Hepatocyte (in vitro differentiated cells): ENCODE measurements at regions not wholly inside any gene's neighbourhood (a gene's known extent, or its start where the extent isn't known, plus 50 kb on each side); places are given as distances from the start of the nearest gene placed in this dataset.

Source experiments
- EZH2 ChIP-seq: fragments of 200-600 bp; sonication (generic); IDR thresholded peaks from 2 replicates; pipeline ENCODE4 v1.6.1; 2016; ENCODE audit warnings: antibody characterized with exemption, mild to moderate bottlenecking, borderline replicate concordance
- EZH2phosphoT487 ChIP-seq: fragments of 200-600 bp; sonication (generic); IDR thresholded peaks from one replicate; pipeline ENCODE4 v1.6.1; 2018; ENCODE audit warnings: antibody characterized with exemption, mild to moderate bottlenecking, low read depth, moderate library complexity; ENCODE audit not compliant: unreplicated experiment, severe bottlenecking
- TF ChIP-seq, protein P1 (sequence below): fragments of 200-600 bp; sonication (generic); IDR thresholded peaks from 2 replicates; pipeline ENCODE4 v1.5.1; 2016; ENCODE audit warnings: antibody characterized with exemption, mild to moderate bottlenecking; ENCODE audit not compliant: poor library complexity

DNA sequence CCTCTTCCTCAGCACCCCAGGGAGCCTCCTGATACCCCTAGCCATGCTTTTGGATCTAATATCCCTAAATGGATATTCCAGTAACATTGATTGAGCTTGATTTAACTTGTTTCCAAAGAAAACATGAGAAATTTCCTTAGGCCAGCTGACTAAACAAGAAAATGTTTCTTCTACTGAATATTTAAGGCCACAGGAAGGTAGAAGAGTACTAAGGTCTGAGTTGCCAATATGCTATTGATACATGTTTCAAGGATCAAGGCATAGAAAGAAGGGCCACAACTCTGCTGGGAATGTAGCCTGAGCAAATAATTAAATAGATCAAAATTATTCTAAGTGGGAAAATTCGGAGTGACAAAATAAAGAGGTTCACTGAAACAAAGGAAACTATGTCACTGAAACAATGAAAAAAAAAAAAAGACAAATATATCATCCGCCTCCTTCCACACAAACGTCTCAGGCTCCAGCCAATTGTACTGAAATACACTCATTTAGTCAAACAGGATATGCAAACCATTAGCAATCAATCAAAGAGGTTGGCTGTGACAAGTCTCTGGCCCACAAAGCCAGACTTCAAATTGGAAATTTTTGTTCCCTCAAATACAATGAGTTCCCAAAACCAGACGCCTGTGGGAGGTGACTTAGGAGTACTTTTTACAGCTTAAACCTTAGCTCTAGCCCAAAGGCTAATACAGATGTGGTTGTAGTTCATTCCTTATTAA lies 396.2 kb downstream of the HTR7 start:
- TF ChIP-seq, protein P1, sequence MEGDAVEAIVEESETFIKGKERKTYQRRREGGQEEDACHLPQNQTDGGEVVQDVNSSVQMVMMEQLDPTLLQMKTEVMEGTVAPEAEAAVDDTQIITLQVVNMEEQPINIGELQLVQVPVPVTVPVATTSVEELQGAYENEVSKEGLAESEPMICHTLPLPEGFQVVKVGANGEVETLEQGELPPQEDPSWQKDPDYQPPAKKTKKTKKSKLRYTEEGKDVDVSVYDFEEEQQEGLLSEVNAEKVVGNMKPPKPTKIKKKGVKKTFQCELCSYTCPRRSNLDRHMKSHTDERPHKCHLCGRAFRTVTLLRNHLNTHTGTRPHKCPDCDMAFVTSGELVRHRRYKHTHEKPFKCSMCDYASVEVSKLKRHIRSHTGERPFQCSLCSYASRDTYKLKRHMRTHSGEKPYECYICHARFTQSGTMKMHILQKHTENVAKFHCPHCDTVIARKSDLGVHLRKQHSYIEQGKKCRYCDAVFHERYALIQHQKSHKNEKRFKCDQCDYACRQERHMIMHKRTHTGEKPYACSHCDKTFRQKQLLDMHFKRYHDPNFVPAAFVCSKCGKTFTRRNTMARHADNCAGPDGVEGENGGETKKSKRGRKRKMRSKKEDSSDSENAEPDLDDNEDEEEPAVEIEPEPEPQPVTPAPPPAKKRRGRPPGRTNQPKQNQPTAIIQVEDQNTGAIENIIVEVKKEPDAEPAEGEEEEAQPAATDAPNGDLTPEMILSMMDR = no peak
- TF ChIP-seq EZH2phosphoT487 = no peak
- TF ChIP-seq EZH2 = no peak
